ENCODE measurements at regions not wholly inside any gene's neighbourhood (a gene's known extent, or its start where the extent isn't known, plus 50 kb on each side); places are given as distances from the start of the nearest gene placed in this dataset.
"Not testable (repeated sequence)": the region's sequence is repeated elsewhere in the genome, so short reads cannot be mapped to it uniquely, and the experiment has no call there.

GRCh38 chr9:64622058-64622457 is 663.0 kb downstream of the FOXD4L5 start:
- ATAC-seq; intact Hi-C loops (cut with DNase I): not testable (repeated sequence)
- DNase-seq (ENCODE audit: missing footprints), result peak; percentile 54
